NB4 (cell line): ENCODE measurements at regions not wholly inside any gene's neighbourhood (a gene's known extent, or its start where the extent isn't known, plus 50 kb on each side); places are given as distances from the start of the nearest gene placed in this dataset.

Source experiments
- MYC ChIP-seq: IDR thresholded peaks from 2 replicates; pipeline ENCODE4 v1.6.1; 2011; ENCODE audit warnings: low read depth, low read length
- POLR2A ChIP-seq: IDR thresholded peaks from 2 replicates; pipeline ENCODE4 v1.6.1; 2011; ENCODE audit warnings: mild to moderate bottlenecking; ENCODE audit not compliant: insufficient read length; ENCODE audit errors: extremely low read depth
- TF ChIP-seq, protein P1 (sequence below): IDR thresholded peaks from one replicate; pipeline ENCODE4 v1.5.1; 2012; ENCODE audit warnings: low read depth, low read length
- TF ChIP-seq, protein P2 (sequence below): IDR thresholded peaks from 2 replicates; pipeline ENCODE4 v1.6.1; 2011; ENCODE audit warnings: low read depth, low read length

DNA sequence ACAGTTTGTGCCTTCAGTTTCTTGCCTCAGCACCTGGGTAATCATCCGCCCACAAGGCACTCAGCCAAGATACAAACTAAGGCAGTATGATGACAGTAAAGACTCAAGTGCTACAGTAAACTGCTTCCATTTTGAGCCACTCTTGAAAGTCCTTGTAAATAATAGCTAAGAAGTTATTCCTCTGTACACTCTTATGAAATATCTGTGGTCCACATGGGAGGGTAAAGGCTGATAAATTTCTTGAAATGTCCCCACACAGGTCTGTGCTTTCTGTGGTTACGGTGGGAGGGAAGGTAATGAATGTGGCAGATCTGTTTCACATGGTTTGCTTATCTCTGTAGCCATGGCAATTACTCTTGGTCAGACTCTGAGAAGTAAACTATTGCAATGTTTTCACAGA is 551.0 kb upstream of the ZWINT start:
- TF ChIP-seq, protein P1, sequence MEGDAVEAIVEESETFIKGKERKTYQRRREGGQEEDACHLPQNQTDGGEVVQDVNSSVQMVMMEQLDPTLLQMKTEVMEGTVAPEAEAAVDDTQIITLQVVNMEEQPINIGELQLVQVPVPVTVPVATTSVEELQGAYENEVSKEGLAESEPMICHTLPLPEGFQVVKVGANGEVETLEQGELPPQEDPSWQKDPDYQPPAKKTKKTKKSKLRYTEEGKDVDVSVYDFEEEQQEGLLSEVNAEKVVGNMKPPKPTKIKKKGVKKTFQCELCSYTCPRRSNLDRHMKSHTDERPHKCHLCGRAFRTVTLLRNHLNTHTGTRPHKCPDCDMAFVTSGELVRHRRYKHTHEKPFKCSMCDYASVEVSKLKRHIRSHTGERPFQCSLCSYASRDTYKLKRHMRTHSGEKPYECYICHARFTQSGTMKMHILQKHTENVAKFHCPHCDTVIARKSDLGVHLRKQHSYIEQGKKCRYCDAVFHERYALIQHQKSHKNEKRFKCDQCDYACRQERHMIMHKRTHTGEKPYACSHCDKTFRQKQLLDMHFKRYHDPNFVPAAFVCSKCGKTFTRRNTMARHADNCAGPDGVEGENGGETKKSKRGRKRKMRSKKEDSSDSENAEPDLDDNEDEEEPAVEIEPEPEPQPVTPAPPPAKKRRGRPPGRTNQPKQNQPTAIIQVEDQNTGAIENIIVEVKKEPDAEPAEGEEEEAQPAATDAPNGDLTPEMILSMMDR = no peak
- no peak for TF ChIP-seq POLR2A
- TF ChIP-seq, protein P2, sequence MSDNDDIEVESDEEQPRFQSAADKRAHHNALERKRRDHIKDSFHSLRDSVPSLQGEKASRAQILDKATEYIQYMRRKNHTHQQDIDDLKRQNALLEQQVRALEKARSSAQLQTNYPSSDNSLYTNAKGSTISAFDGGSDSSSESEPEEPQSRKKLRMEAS = no peak
- TF ChIP-seq MYC = no peak
